ENCODE measurements at regions not wholly inside any gene's neighbourhood (a gene's known extent, or its start where the extent isn't known, plus 50 kb on each side); places are given as distances from the start of the nearest gene placed in this dataset.
A peak's percentile ranks its signal among the peaks of the same experiment; 100 is the strongest.

GRCh38 chr13:37416291-37417059 is 182.1 kb downstream of the POSTN start:
- no peak for DNase-seq (ENCODE audit: low read depth)
- TF ChIP-seq, protein P1, sequence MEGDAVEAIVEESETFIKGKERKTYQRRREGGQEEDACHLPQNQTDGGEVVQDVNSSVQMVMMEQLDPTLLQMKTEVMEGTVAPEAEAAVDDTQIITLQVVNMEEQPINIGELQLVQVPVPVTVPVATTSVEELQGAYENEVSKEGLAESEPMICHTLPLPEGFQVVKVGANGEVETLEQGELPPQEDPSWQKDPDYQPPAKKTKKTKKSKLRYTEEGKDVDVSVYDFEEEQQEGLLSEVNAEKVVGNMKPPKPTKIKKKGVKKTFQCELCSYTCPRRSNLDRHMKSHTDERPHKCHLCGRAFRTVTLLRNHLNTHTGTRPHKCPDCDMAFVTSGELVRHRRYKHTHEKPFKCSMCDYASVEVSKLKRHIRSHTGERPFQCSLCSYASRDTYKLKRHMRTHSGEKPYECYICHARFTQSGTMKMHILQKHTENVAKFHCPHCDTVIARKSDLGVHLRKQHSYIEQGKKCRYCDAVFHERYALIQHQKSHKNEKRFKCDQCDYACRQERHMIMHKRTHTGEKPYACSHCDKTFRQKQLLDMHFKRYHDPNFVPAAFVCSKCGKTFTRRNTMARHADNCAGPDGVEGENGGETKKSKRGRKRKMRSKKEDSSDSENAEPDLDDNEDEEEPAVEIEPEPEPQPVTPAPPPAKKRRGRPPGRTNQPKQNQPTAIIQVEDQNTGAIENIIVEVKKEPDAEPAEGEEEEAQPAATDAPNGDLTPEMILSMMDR (IDR thresholded peaks at IDR 0.05; ENCODE audit: insufficient read depth, low read depth, low read length, missing control alignments), result no peak
- H3K4me3 ChIP-seq (ENCODE audit: low read length), result no peak overlapping the region

DNA sequence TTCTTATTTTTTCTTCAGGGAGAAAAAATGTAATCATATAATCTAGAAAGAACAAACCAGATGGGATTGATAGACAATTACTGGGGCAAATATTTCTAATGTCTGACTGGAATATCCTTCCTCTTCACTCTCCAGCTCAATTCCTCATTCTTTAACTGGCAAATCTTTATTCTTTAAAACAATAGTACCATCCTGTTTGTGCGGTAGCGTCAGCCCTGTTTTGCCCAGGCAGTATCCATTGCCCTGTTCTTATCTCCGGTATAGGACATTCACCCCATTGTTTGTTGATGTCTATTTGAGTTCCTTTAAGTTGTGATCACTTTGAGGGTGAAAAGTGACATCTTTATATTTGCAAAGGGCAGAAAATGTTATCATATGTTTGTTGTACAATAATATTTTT is 185.4 kb downstream of the POSTN start:
- TF ChIP-seq, protein P1 (IDR thresholded peaks at IDR 0.05; ENCODE audit: insufficient read depth, low read depth, low read length, missing control alignments), result no peak
- no peak for DNase-seq (ENCODE audit: low read depth)
- H3K4me3 ChIP-seq (ENCODE audit: low read length), result no peak overlapping the region

DNA sequence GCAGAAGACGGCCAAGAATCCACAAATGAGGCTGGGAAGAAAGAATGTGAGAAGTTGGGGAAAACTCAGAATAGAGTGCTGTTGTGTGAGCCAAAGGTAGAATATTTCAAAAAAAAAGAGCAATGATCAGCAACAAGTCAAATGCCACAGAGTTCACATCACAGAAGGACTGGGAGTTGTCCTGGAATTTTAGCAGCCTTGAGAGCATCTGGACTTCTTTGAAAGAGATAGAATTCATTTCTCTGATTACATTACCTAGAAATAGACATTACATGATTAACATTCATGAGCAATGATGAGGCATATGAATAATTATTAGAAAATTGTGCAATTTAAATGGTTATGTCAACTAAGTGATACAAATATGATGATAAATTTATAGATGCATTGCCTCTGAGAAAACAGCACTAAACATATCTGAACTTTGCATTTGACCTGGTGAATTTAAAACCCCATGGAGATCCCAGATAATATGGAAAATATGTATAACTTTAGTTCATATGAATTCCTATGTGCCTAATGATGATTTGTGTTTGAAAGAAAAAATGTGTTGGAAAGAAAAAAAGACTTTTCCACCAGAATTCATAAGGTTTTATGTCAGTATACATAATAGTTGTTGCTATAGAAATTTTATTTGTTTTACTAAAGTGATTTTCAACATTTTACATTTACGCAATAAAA is 186.2 kb downstream of the POSTN start:
- no peak overlapping the region for H3K4me3 ChIP-seq (ENCODE audit: low read length)
- TF ChIP-seq, protein P1 (IDR thresholded peaks at IDR 0.05; ENCODE audit: insufficient read depth, low read depth, low read length, missing control alignments), result no peak
- DNase-seq (ENCODE audit: low read depth), result peak; percentile 56

DNA sequence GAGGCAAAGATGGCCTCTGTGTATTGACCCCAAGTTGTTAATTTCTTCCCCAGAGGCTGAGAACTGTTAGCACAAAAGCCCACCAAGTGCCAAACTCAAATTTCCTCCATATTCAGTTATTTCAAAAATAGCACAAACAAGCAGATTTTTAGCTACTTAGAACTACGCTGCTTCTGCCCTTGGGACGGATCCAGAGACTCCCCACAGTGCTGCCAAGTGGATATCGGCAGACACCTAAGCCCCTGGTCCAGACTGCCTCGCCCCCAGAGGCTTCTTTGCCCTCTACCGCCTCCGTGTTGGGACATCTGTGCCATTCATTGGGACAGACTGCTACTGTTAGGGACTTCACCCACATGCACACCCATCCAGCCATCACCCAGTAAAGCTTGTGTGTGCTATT is 188.3 kb downstream of the POSTN start:
- H3K4me3 ChIP-seq (ENCODE audit: low read length), result no peak overlapping the region
- TF ChIP-seq, protein P1 (IDR thresholded peaks at IDR 0.05; ENCODE audit: insufficient read depth, low read depth, low read length, missing control alignments), result no peak
- DNase-seq (ENCODE audit: low read depth), result no peak

- TF ChIP-seq, protein P1 (IDR thresholded peaks at IDR 0.05; ENCODE audit: insufficient read depth, low read depth, low read length, missing control alignments), result no peak
- no peak overlapping the region for H3K4me3 ChIP-seq (ENCODE audit: low read length)
- peak; percentile 67 for DNase-seq (ENCODE audit: low read depth)
Measured at GRCh38 chr13:37409756-37410155, 188.8 kb downstream of the POSTN start.

DNA sequence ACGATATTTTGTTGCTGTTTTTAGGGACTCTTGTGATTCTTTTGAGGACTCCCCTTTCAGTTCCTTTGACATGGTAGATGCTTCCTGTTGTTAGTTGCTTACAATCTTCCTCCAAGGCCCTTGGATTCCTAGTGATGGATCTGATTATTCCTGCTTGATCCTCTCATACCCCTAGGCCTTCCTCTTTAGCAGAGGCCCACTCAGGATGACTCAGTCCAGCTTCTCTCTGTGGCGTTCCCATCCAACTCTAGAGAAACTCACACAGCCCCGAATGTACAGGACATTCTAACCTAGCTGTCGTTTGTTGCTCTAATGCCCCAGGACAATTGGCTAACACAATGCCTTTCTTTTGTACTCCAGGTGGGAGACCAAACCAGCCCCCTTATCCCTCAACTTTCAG is 191.4 kb downstream of the POSTN start:
- DNase-seq (ENCODE audit: low read depth), result peak; percentile 39
- TF ChIP-seq, protein P1 (IDR thresholded peaks at IDR 0.05; ENCODE audit: insufficient read depth, low read depth, low read length, missing control alignments), result no peak

More for the DNA sequence above, 191.4 kb downstream of the POSTN start:
- no peak overlapping the region for H3K4me3 ChIP-seq (ENCODE audit: low read length)

Measured in epithelial cell of esophagus (primary cell).